BLaER1 treated with 17β-estradiol and CSF1 and Interleukin-3, amounts not matched to agents 10 nM and 100 nM (cell line): ENCODE measurements at regions not wholly inside any gene's neighbourhood (a gene's known extent, or its start where the extent isn't known, plus 50 kb on each side); places are given as distances from the start of the nearest gene placed in this dataset.

ENCODE experiments used
- H3K27ac ChIP-seq, 11 experiments: shearing (Covaris generic); formaldehyde crosslinking; 2 replicates each; pipeline ENCODE4 v1.8.1; 2022
- H3K27me3 ChIP-seq, 11 experiments: shearing (Covaris generic); formaldehyde crosslinking; 2 replicates each; pipeline ENCODE4 v1.8.1; 2022
- H3K36me3 ChIP-seq, 11 experiments: shearing (Covaris generic); formaldehyde crosslinking; 2 replicates each; pipeline ENCODE4 v1.8.1; 2022
- H3K4me1 ChIP-seq, 10 experiments: shearing (Covaris generic); formaldehyde crosslinking; 2 replicates each; pipeline ENCODE4 v1.8.1; 2022
- H3K4me2 ChIP-seq, 11 experiments: shearing (Covaris generic); formaldehyde crosslinking; 2 replicates each; pipeline ENCODE4 v1.8.1; 2022
- H3K4me3 ChIP-seq, 10 experiments: shearing (Covaris generic); formaldehyde crosslinking; 2 replicates each; pipeline ENCODE4 v1.8.1; 2022
- H3K9ac ChIP-seq, 11 experiments: shearing (Covaris generic); formaldehyde crosslinking; 2 replicates each; pipeline ENCODE4 v1.8.1; 2022
- H3K9me3 ChIP-seq, 11 experiments: shearing (Covaris generic); formaldehyde crosslinking; replicated peaks in 1 of 11; 2 replicates each; pipeline ENCODE4 v1.8.1; 2022
- H4K20me1 ChIP-seq, 11 experiments: shearing (Covaris generic); formaldehyde crosslinking; 2 replicates each; pipeline ENCODE4 v1.8.1; 2022
- Cebpa-rat ChIP-seq, 11 experiments: shearing (Covaris generic); IDR thresholded peaks; 2 replicates each; pipeline ENCODE4 v1.8.1; 2022

- Histone ChIP-seq H3K36me3 (no peaks in the 10 kb centered on the region), H3K4me2 (peak overlapping the region in 1 of 11 experiments; percentile 40; a peak in 1 of 22 replicates), H3K4me1 (peaks cover 0 to 4% (median 0%) of the 10 kb centered on the region in 10 experiments; a peak in 3 of 20 replicates), H3K27ac (no peak overlapping the region), H4K20me1 (no peaks in the 10 kb centered on the region), H3K9me3 (no peaks in the 10 kb centered on the region), H3K9ac (no peak overlapping the region), H3K27me3 (no peaks in the 10 kb centered on the region), H3K4me3 (no peak overlapping the region)
- TF ChIP-seq Cebpa-rat (IDR thresholded peaks at IDR 0.05) = no peak
Observed at GRCh38 chr7:125406111-125406510, 476.5 kb upstream of the POT1 start.

GRCh38 chr7:125399408-125399807 is 469.8 kb upstream of the POT1 start:
- H3K9me3 ChIP-seq = no peaks in the 10 kb centered on the region
- H3K36me3 ChIP-seq = no peaks in the 10 kb centered on the region
- no peak overlapping the region for H3K9ac ChIP-seq
- H4K20me1 ChIP-seq = no peaks in the 10 kb centered on the region
- H3K27me3 ChIP-seq = no peaks in the 10 kb centered on the region
- peaks cover 0 to 11% (median 0%) of the 10 kb centered on the region in 10 experiments; a peak in 2 of 20 replicates for H3K4me1 ChIP-seq
- no peak overlapping the region for H3K4me2 ChIP-seq
- TF ChIP-seq Cebpa-rat (IDR thresholded peaks at IDR 0.05) = no peak
- H3K4me3 ChIP-seq = no peak overlapping the region
- H3K27ac ChIP-seq = no peak overlapping the region

GRCh38 chr7:125396466-125397151 is 467.0 kb upstream of the POT1 start:
- no peaks in the 10 kb centered on the region for H4K20me1 ChIP-seq
- H3K4me2 ChIP-seq = 0 out of 22 replicates have a peak overlapping the region, but pooled peaks of 1 of the 11 experiments have one; percentile 8
- H3K4me3 ChIP-seq = no peak overlapping the region
- H3K27ac ChIP-seq = no peak overlapping the region
- H3K36me3 ChIP-seq = no peaks in the 10 kb centered on the region
- H3K9me3 ChIP-seq = no peaks in the 10 kb centered on the region
- H3K9ac ChIP-seq = no peak overlapping the region
- peaks cover 0 to 11% (median 0%) of the 10 kb centered on the region in 10 experiments; a peak in 2 of 20 replicates for H3K4me1 ChIP-seq
- TF ChIP-seq Cebpa-rat (IDR thresholded peaks at IDR 0.05) = no peak
- no peaks in the 10 kb centered on the region for H3K27me3 ChIP-seq

- no peaks in the 10 kb centered on the region for H3K36me3 ChIP-seq
- peaks cover 0 to 7% (median 0%) of the 10 kb centered on the region in 10 experiments; a peak in 2 of 20 replicates for H3K4me1 ChIP-seq
- no peak overlapping the region for H3K4me3 ChIP-seq
- no peaks in the 10 kb centered on the region for H3K27me3 ChIP-seq
- no peak overlapping the region for H3K9ac ChIP-seq
- no peak for TF ChIP-seq Cebpa-rat (IDR thresholded peaks at IDR 0.05)
- H3K9me3 ChIP-seq = no peaks in the 10 kb centered on the region
- no peaks in the 10 kb centered on the region for H4K20me1 ChIP-seq
- H3K27ac ChIP-seq = no peak overlapping the region
- no peak overlapping the region for H3K4me2 ChIP-seq
Observed at GRCh38 chr7:125391921-125392320, 462.3 kb upstream of the POT1 start.

GRCh38 chr7:125390981-125391380 is 461.4 kb upstream of the POT1 start:
- Histone ChIP-seq H3K27ac (no peak overlapping the region), H3K4me2 (no peak overlapping the region), H3K9ac (no peak overlapping the region), H3K36me3 (no peaks in the 10 kb centered on the region), H3K4me3 (no peak overlapping the region), H3K9me3 (no peaks in the 10 kb centered on the region), H4K20me1 (no peaks in the 10 kb centered on the region), H3K27me3 (no peaks in the 10 kb centered on the region), H3K4me1 (no peaks in the 10 kb centered on the region)
- TF ChIP-seq Cebpa-rat (IDR thresholded peaks at IDR 0.05) = no peak

- no peak overlapping the region for H3K9ac ChIP-seq
- no peak overlapping the region for H3K27ac ChIP-seq
- peaks cover 0 to 6% (median 0%) of the 10 kb centered on the region in 11 experiments; a peak in 3 of 22 replicates for H3K9me3 ChIP-seq
- H3K4me1 ChIP-seq = no peaks in the 10 kb centered on the region
- no peaks in the 10 kb centered on the region for H3K27me3 ChIP-seq
- no peaks in the 10 kb centered on the region for H4K20me1 ChIP-seq
- TF ChIP-seq Cebpa-rat (IDR thresholded peaks at IDR 0.05) = no peak
- no peak overlapping the region for H3K4me3 ChIP-seq
- no peaks in the 10 kb centered on the region for H3K36me3 ChIP-seq
- no peak overlapping the region for H3K4me2 ChIP-seq
Observed at GRCh38 chr7:125386211-125386610, 456.6 kb upstream of the POT1 start.

GRCh38 chr7:125383324-125383723 is 453.7 kb upstream of the POT1 start:
- Histone ChIP-seq H4K20me1 (no peaks in the 10 kb centered on the region), H3K36me3 (no peaks in the 10 kb centered on the region), H3K9me3 (peaks cover 0 to 6% (median 0%) of the 10 kb centered on the region in 11 experiments; a peak in 3 of 22 replicates), H3K4me2 (no peak overlapping the region), H3K4me3 (no peak overlapping the region), H3K4me1 (no peaks in the 10 kb centered on the region), H3K27me3 (no peaks in the 10 kb centered on the region), H3K27ac (no peak overlapping the region), H3K9ac (no peak overlapping the region)
- no peak for TF ChIP-seq Cebpa-rat (IDR thresholded peaks at IDR 0.05)

GRCh38 chr7:125382401-125382800 is 452.8 kb upstream of the POT1 start:
- Histone ChIP-seq H3K27me3 (no peaks in the 10 kb centered on the region), H3K4me1 (no peaks in the 10 kb centered on the region), H3K9ac (no peak overlapping the region), H3K27ac (no peak overlapping the region), H3K9me3 (peaks cover 0 to 6% (median 0%) of the 10 kb centered on the region in 11 experiments; a peak in 3 of 22 replicates), H4K20me1 (no peaks in the 10 kb centered on the region), H3K4me3 (no peak overlapping the region), H3K4me2 (no peak overlapping the region), H3K36me3 (no peaks in the 10 kb centered on the region)
- TF ChIP-seq Cebpa-rat (IDR thresholded peaks at IDR 0.05) = no peak

- no peak overlapping the region for H3K27ac ChIP-seq
- no peak overlapping the region for H3K4me2 ChIP-seq
- H3K4me1 ChIP-seq = no peaks in the 10 kb centered on the region
- TF ChIP-seq Cebpa-rat (IDR thresholded peaks at IDR 0.05) = no peak
- H3K36me3 ChIP-seq = no peaks in the 10 kb centered on the region
- no peak overlapping the region for H3K4me3 ChIP-seq
- no peaks in the 10 kb centered on the region for H3K27me3 ChIP-seq
- no peaks in the 10 kb centered on the region for H3K9me3 ChIP-seq
- H4K20me1 ChIP-seq = no peaks in the 10 kb centered on the region
- H3K9ac ChIP-seq = no peak overlapping the region
Observed at GRCh38 chr7:125375942-125376341, 446.3 kb upstream of the POT1 start.

GRCh38 chr7:125370502-125370901 is 440.9 kb upstream of the POT1 start:
- no peak overlapping the region for H3K27ac ChIP-seq
- H3K36me3 ChIP-seq = no peaks in the 10 kb centered on the region
- H3K4me1 ChIP-seq = no peaks in the 10 kb centered on the region
- no peak overlapping the region for H3K4me2 ChIP-seq
- H4K20me1 ChIP-seq = no peaks in the 10 kb centered on the region
- H3K4me3 ChIP-seq = no peak overlapping the region
- no peaks in the 10 kb centered on the region for H3K9me3 ChIP-seq
- H3K9ac ChIP-seq = no peak overlapping the region
- TF ChIP-seq Cebpa-rat (IDR thresholded peaks at IDR 0.05) = no peak
- H3K27me3 ChIP-seq = no peaks in the 10 kb centered on the region
